ENCODE measurements at regions not wholly inside any gene's neighbourhood (a gene's known extent, or its start where the extent isn't known, plus 50 kb on each side); places are given as distances from the start of the nearest gene placed in this dataset.

GRCh38 chr2:107267086-107267485, 381.1 kb upstream of the ST6GAL2 start:
- TF ChIP-seq CTCF (IDR thresholded peaks at IDR 0.05; ENCODE audit: low read depth, low read length) (no peak), EZH2phosphoT487 (IDR thresholded peaks at IDR 0.05; ENCODE audit: low read depth) (no peak)
